GM21723 (cell line): ENCODE measurements at regions not wholly inside any gene's neighbourhood (a gene's known extent, or its start where the extent isn't known, plus 50 kb on each side); places are given as distances from the start of the nearest gene placed in this dataset.

Source experiments
- ATAC-seq: cut with Tn5 transposase; IDR thresholded peaks from one replicate; pipeline ENCODE4 v1.9.1; 2021; ENCODE audit warnings: mild to moderate bottlenecking, moderate library complexity; ENCODE audit not compliant: unreplicated experiment

GRCh38 chr13:90519157-90519556 lies 828.3 kb upstream of the MIR17HG start:
- ATAC-seq = no peak

GRCh38 chr13:90526711-90527110 lies 820.8 kb upstream of the MIR17HG start:
- no peak for ATAC-seq

GRCh38 chr13:90531744-90532143 lies 815.7 kb upstream of the MIR17HG start:
- no peak for ATAC-seq

- no peak for ATAC-seq
Observed at GRCh38 chr13:90532861-90533492, 814.5 kb upstream of the MIR17HG start.

- no peak for ATAC-seq
Observed at GRCh38 chr13:90533866-90534265, 813.6 kb upstream of the MIR17HG start.

- no peak for ATAC-seq
Observed at GRCh38 chr13:90534617-90535370, 812.7 kb upstream of the MIR17HG start.

- ATAC-seq = no peak
Observed at GRCh38 chr13:90535421-90535820, 812.1 kb upstream of the MIR17HG start.

GRCh38 chr13:90538063-90538462 lies 809.4 kb upstream of the MIR17HG start:
- ATAC-seq = no peak

GRCh38 chr13:90541346-90541745 lies 806.1 kb upstream of the MIR17HG start:
- no peak for ATAC-seq

- no peak for ATAC-seq
Observed at GRCh38 chr13:90542959-90543505, 804.5 kb upstream of the MIR17HG start.

GRCh38 chr13:90545070-90545840 lies 802.2 kb upstream of the MIR17HG start:
- no peak for ATAC-seq

- no peak for ATAC-seq
Observed at GRCh38 chr13:90547272-90547790, 800.2 kb upstream of the MIR17HG start.

GRCh38 chr13:90551253-90551652 lies 796.2 kb upstream of the MIR17HG start:
- ATAC-seq = no peak

GRCh38 chr13:90552702-90553101 lies 794.8 kb upstream of the MIR17HG start:
- no peak for ATAC-seq

GRCh38 chr13:90553159-90553558 lies 794.3 kb upstream of the MIR17HG start:
- no peak for ATAC-seq

- no peak for ATAC-seq
Observed at GRCh38 chr13:90557626-90558025, 789.9 kb upstream of the MIR17HG start.

GRCh38 chr13:90562443-90562842 lies 785.0 kb upstream of the MIR17HG start:
- no peak for ATAC-seq

- ATAC-seq = no peak
Observed at GRCh38 chr13:90564096-90564495, 783.4 kb upstream of the MIR17HG start.

GRCh38 chr13:90564566-90564965 lies 782.9 kb upstream of the MIR17HG start:
- ATAC-seq = no peak

GRCh38 chr13:90565985-90566713 lies 781.3 kb upstream of the MIR17HG start:
- no peak for ATAC-seq

GRCh38 chr13:90568165-90568564 lies 779.3 kb upstream of the MIR17HG start:
- no peak for ATAC-seq
